OCI-LY1 (cell line): ENCODE measurements at regions not wholly inside any gene's neighbourhood (a gene's known extent, or its start where the extent isn't known, plus 50 kb on each side); places are given as distances from the start of the nearest gene placed in this dataset.

Experiments
- EZH2 ChIP-seq: fragments of 200-600 bp; sonication (generic), shearing (Covaris generic); IDR thresholded peaks from 2 replicates; pipeline ENCODE4 v1.8.0; 2017; ENCODE audit warnings: borderline replicate concordance, mixed run types, mild to moderate bottlenecking, antibody characterized with exemption, low read length, moderate library complexity, mixed read lengths
- TF ChIP-seq, protein P1 (sequence below): fragments of 200-600 bp; sonication (generic), shearing (Covaris generic); IDR thresholded peaks from 2 replicates; pipeline ENCODE4 v1.5.1; 2017; ENCODE audit warnings: mild to moderate bottlenecking, antibody characterized with exemption, low read length, moderate library complexity, mixed read lengths

DNA sequence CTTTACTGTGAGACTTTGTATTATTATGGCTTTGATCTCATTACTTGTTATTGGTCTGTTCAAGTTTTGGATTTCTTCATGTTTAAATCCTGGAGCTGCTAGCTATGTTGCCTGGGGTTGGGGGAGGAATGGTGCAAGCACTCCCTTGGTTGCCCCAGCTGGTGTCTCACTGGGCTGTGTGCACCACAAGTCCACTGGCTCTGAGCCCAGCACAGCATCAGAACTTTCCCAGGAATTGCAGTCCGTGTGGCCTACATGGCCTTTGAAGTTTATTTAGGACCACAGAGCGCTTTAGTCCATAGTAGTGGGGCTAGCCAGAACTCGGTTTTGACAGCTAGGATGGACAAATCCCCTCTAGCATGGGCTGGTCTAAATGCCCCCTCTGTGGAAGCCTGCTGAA lies 278.8 kb upstream of the RPS6KA3 start:
- TF ChIP-seq, protein P1, sequence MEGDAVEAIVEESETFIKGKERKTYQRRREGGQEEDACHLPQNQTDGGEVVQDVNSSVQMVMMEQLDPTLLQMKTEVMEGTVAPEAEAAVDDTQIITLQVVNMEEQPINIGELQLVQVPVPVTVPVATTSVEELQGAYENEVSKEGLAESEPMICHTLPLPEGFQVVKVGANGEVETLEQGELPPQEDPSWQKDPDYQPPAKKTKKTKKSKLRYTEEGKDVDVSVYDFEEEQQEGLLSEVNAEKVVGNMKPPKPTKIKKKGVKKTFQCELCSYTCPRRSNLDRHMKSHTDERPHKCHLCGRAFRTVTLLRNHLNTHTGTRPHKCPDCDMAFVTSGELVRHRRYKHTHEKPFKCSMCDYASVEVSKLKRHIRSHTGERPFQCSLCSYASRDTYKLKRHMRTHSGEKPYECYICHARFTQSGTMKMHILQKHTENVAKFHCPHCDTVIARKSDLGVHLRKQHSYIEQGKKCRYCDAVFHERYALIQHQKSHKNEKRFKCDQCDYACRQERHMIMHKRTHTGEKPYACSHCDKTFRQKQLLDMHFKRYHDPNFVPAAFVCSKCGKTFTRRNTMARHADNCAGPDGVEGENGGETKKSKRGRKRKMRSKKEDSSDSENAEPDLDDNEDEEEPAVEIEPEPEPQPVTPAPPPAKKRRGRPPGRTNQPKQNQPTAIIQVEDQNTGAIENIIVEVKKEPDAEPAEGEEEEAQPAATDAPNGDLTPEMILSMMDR = no peak
- TF ChIP-seq EZH2 = no peak
